Myocyte (in vitro differentiated cells): ENCODE measurements at regions not wholly inside any gene's neighbourhood (a gene's known extent, or its start where the extent isn't known, plus 50 kb on each side); places are given as distances from the start of the nearest gene placed in this dataset.
"Not testable (repeated sequence)": the region's sequence is repeated elsewhere in the genome, so short reads cannot be mapped to it uniquely, and the experiment has no call there.

ENCODE experiments used
- DNase-seq: peaks from one replicate; pipeline ENCODE4 v3.0.0-alpha.2; 2012; ENCODE audit warnings: low read depth

- DNase-seq, result no peak
Measured at GRCh38 chr10:8278099-8278498, 223.6 kb downstream of the GATA3 start.

- DNase-seq, result no peak
Measured at GRCh38 chr10:8279598-8279997, 225.1 kb downstream of the GATA3 start.

GRCh38 chr10:8280946-8281345, 226.5 kb downstream of the GATA3 start:
- DNase-seq, result no peak

- DNase-seq, result no peak
Measured at GRCh38 chr10:8282340-8282739, 227.9 kb downstream of the GATA3 start.

GRCh38 chr10:8283166-8283905, 228.8 kb downstream of the GATA3 start:
- no peak for DNase-seq

- no peak for DNase-seq
Measured at GRCh38 chr10:8283986-8284385, 229.5 kb downstream of the GATA3 start.

GRCh38 chr10:8285970-8286369, 231.5 kb downstream of the GATA3 start:
- not testable (repeated sequence) for DNase-seq

GRCh38 chr10:8288600-8288999, 234.1 kb downstream of the GATA3 start:
- no peak for DNase-seq

- DNase-seq, result no peak
Measured at GRCh38 chr10:8289186-8289924, 234.9 kb downstream of the GATA3 start.

- no peak for DNase-seq
Measured at GRCh38 chr10:8294779-8295178, 240.3 kb downstream of the GATA3 start.

GRCh38 chr10:8295311-8295710, 240.8 kb downstream of the GATA3 start:
- no peak for DNase-seq

GRCh38 chr10:8296090-8296733, 241.7 kb downstream of the GATA3 start:
- DNase-seq, result no peak

GRCh38 chr10:8296734-8297101, 242.2 kb downstream of the GATA3 start:
- DNase-seq, result no peak

- DNase-seq, result no peak
Measured at GRCh38 chr10:8297107-8297506, 242.6 kb downstream of the GATA3 start.

- DNase-seq, result no peak
Measured at GRCh38 chr10:8297959-8298358, 243.5 kb downstream of the GATA3 start.

GRCh38 chr10:8298896-8299570, 244.5 kb downstream of the GATA3 start:
- no peak for DNase-seq

GRCh38 chr10:8300925-8301324, 246.4 kb downstream of the GATA3 start:
- DNase-seq, result no peak

GRCh38 chr10:8301333-8301732, 246.8 kb downstream of the GATA3 start:
- no peak for DNase-seq

GRCh38 chr10:8301831-8302230, 247.3 kb downstream of the GATA3 start:
- no peak for DNase-seq

- DNase-seq, result no peak
Measured at GRCh38 chr10:8302565-8302964, 248.1 kb downstream of the GATA3 start.

GRCh38 chr10:8304861-8305260, 250.4 kb downstream of the GATA3 start:
- DNase-seq, result no peak
